HL-60/S4 treated with retinoic acid at 250 ng/mL for 4 days and 3 days (cell line): ENCODE measurements at regions not wholly inside any gene's neighbourhood (a gene's known extent, or its start where the extent isn't known, plus 50 kb on each side); places are given as distances from the start of the nearest gene placed in this dataset.
"Not testable (repeated sequence)": the region's sequence is repeated elsewhere in the genome, so short reads cannot be mapped to it uniquely, and the experiment has no call there.

Source experiments
- in situ Hi-C: fragments of 300-500 bp; cut with MboI; formaldehyde crosslinking; loops from 2 replicates; pipeline ENCODE4 v1.7.0; 2022; ENCODE audit warnings: low sequenced_read_pairs

DNA sequence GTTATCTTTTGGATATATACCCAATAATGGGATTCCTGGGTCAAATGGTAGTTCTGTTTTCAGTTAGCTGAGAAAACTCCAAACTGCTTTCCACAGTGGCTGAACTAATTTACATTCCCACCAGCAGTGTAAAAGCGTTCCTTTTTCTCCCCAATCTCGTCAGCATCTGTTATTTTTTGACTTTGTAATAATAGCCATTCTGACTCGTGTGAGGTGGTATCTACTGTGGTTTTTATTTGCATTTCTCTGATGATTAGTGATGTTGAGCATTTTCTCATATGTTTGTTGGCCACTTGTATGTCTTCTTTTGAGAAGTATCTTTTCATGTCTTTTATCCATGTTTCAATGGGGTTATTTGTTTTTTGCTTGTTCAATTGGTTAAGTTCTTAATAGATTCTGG, 82.1 kb upstream of the ABCA1 start:
- in situ Hi-C loops, result not testable (repeated sequence)

DNA sequence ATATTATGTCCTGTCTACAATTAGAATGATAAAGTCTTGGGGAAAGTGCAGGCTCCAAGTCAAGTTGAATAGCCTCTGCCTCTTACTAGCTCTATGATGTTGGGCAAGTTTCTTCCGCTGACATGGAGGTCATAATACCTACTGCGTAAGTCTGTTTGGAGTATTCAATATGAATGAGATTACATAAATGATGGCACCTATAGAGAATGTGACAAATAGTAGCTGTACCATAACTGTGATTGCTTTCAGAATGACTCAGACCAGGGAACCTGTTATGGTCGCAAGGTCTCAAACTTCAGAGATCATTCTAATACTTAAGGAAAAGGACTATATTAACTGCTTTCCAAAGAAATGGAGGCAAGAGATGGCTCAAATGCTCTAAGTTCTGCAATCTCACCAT, 94.0 kb upstream of the ABCA1 start:
- in situ Hi-C loops, result no loop called here

DNA sequence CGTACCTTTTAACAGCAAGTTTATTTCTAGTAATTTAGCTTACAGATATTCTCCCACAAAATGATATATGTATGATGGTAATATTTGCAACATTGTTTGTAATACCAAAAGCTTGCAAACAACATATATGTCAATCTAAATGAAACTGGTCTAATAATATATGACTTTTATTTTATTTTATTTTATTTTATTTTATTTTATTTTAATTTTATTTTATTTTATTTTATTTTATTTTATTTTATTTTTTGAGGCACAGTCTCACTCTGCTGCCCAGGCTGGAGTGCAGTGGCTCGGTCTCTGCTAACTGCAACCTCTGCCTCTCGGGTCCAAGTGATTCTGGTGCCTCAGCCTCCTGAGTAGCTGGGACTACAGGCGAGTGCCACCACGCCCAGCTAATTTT, 94.6 kb upstream of the ABCA1 start:
- in situ Hi-C loops, result not testable (repeated sequence)

DNA sequence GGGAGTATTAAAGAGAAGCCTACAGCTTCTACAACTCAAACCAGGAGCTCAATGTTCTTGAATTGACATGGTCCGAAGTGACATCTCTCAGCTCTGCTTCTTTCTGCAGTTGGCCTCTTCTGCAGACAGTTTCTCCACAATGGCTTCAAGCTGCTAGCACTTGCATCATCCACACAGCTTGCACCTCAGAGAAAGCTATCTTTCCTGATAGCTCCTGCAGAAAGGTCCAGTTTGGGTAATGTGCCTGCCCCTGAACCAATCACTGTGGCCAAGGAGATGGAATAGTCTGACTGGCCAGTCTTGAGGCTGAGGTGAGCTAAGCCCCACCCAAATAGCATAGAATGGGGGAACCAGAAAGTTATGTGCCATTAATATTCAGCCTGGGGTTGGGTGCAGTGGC, 95.8 kb upstream of the ABCA1 start:
- in situ Hi-C loops, result no loop called here

DNA sequence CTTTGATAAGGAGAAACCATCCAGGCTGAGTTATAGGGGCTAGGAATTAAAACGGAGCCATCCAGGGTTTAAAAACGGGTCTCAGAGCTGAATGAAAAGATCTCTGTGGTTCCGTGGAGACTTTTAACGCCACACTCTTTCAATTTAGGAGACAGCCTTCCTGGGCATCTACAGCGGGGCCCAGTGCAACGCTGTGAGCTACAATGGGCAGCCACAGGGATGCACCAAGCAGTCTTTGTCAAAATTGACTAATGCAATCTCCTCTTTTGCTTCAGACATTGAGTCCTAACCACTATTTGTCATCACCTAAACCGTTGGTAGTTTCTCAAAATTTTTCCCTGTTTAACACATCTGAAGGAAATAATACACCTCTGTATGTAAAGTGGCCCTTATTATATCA, 96.6 kb upstream of the ABCA1 start:
- in situ Hi-C loops, result no loop called here

DNA sequence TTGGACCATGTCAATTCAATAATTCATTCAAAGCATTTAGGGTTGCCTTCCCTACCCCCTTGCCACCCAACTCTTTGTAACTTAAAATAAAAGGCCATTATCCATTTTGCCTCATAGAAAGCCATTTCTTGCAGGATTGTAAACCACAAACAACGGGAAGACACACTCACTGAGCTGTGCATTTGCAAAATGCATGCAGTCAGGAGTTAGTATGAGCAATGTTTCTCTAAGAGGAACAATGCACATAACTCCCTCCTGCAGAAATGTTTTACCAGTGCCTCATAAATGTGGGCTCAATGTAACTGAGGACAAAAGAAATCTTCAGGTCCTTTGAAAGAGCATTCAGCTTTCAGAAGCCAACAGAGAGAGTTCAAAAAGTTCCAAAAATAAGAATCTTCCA, 98.5 kb upstream of the ABCA1 start:
- in situ Hi-C loops, result no loop called here

DNA sequence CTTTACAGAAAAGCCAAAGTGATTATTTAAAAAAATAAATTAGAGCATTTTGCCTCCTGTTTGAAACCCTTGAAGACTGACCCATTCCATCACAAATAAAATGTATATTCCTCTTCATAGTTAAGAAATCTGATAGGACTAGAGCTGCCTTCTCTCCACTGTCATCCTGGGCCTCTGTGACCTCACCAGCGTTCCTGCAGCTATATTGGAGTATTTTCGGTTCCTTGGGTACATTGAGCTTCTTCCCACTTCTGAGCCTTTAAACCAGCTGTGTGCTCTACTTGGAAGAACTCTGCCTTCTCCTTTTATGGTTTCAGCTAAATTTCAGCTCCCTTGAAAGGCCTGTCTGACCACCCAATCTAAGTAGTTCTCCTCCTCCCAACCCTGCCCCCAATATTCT, 99.1 kb upstream of the ABCA1 start:
- in situ Hi-C loops, result no loop called here

DNA sequence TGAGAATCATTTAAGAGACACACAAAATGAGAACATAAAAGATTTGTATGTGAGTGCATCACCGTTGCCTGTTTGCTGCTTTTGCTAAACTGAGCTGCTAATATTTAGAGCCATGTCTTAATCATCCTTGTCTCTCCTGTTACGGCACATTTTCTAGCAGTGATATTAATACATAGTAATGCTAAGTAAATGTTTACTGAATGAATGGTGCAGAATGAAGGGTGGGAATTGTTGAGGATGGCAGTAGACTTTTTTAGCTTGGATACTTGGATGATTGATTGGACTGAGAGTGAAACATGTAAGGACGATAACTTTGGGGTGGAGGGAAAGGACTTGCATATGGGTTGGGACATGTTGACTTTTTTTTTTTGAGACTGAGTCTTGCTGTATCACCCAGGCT, 102.3 kb upstream of the ABCA1 start:
- in situ Hi-C loops, result no loop called here

DNA sequence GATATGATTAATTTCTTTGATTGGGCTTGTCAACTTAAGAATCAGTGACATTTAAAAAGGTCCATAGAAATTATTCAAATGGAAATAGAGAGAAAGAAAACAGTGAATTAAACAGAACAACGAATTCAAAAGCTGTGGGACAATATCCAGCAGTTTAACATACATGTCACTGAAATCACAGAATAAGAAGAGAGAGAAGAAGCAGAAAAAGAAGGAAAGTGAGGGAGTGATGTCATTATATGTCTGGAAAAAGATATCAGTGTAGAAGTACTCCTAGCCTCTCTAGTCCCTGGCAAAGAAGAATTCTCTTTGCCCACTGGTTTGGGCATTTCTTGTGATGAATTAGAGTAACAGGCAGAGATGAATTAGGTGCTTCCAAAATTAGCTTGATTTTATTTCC, 109.2 kb upstream of the ABCA1 start:
- in situ Hi-C loops, result no loop called here

DNA sequence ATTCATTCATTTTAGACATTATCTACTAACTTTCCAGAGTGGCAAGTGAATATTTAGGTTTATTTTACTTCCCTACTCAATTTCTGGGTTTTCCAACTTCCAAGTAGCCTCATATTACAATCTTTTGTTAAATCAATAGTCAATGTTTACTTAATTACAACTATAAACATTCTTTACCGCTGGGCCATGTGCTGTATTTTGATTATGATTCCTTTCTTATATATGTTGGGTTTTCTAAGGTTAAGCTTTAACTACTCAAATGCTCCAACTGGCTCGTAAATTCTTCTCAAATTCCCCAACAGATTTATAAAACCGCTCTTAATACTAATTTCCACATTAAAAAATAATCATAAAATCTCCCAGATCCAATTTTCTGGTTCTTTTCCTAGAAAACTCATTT, 110.1 kb upstream of the ABCA1 start:
- in situ Hi-C loops, result no loop called here

DNA sequence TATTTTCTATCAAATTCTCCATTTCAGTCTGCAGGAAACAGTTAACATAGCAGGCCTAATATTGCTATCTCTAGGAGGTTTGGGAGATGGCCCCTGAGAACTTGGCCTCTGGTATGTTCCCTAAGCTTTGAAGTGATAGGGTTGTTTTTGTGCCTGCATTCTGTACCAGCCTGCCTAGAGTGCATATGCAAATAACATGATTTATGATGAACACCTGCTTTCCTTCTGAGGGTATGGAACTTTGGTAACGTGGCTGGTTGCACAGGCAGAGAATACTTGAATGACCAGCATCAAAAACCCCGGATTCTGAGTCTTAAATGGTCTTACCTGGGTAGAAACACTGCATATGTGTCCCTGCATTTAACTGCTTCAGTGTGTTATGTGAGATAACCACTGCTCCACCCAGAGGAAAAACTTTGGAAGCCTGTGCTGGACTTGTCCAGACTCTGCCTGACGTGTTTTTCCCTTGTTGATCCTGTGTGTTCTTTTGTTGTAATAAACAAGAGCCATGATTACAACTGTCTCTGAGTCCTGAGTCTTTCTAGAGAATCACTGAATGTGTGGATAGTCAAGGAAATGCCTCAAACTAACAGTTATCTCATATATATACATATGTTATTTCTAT, 111.3 kb upstream of the ABCA1 start:
- in situ Hi-C loops, result no loop called here

DNA sequence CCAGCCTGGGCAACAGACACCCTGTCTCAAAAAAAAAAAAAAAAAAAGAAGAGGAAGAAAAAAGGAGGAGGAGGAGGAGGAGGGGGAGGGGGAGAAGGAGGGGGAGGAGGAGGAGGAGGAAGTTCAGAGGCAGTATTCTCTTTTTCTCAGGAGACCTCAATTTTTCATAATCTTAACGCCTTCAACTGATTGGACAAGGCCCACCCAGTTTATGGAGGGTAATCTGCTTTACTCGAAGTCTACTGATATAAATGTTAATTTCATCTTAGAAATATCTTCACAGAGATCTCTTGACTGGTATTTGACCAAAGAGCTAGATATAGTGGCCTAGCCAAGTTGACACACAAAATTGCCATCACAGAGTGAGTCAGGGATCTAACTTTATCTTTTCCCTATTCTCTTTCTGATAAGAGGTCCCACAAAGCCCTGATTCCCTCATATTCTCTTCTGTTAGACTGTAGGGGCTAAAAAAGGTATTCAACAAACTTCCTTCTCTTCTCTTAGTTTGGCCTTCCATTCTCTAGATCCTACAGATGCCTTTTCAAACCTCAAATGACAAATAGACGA, 115.5 kb upstream of the ABCA1 start:
- in situ Hi-C loops, result no loop called here

DNA sequence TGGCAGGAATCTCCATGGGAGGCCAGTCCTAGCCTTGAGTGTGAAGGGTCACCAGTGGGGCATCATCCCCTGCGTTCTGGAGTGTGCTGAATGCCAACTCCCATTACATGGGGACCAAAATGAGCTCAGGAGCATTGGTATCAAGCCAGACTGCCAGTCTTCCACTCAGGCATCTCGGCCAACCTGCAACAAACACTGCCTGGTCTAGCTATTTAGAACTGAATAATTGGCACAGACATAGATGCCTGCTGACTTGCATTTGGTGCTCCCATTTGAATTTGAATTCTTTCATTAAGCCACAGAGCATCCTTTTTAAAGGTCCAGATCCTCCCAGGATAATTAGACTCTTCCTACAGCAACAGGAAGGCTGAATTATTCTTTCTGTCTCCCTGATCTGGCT, 116.6 kb upstream of the ABCA1 start:
- in situ Hi-C loops, result no loop called here

DNA sequence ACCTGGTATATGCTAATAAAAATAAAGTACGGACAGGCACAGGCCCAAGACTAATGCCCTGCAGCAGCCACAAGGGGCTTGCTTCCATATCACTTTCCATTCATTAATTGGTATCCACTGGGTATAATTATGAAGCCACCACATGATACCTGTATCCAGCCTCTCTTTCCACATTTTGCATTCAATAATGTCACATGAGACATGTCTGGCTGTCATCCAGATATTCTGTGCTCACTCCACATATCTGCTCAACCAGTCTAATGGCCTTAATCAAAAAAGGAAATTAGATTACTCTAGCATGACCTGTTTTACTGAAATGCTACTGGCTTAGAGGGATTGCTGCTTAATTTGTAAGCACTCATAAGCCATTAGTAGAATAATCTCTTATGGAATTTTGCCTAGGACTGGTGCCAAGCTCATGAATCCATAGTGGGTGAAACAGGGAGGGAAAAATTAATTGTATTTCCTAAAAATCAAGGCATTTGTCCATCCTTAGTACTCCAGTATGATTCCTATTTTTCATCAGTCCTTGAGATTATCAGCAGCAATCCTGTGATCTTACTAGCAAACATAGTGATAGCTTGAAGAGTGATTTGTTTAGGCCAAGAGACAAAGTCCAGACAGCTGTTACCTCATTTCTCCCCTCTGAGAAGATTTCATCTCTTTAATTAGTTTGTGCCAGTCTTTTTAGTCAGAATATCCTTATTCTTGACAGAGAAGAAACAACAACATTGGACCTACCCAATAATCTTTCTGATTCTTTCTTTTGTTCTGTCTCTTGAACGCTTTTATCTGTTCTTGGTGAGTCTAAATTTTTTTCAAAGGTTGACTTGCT, 119.2 kb upstream of the ABCA1 start:
- in situ Hi-C loops, result no loop called here

DNA sequence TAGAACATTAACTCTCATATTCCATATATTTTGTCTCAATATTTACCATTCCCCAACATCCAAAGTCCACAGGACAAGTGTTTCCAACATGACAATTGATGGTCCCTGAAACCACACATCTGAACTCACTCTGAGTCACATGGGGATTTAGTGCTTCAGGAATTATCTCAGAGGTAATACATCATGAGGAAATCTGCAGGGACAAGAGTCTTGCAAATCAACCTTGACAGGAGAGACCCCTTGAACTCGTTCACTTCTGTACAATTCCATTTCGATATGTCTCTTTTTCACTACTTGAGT, 119.7 kb upstream of the ABCA1 start:
- in situ Hi-C loops, result no loop called here

DNA sequence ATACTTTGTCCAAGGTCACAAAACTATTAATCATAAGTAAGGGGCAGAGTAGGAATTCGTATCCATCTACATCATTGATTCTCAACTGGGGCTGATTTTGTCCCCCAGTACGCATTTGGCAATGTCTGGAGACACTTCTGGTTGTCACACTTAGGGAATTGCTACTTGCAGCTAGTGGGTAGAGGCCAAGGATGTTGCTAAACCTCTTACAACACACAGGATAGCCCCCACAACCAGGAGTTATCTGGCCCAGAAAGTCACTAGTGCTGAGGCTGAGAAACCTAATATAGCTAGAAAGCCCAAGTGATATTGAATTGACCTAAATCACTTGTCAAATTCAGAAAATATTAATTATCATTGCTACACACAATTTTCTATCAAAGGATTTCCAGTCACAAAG, 120.4 kb upstream of the ABCA1 start:
- in situ Hi-C loops, result no loop called here

DNA sequence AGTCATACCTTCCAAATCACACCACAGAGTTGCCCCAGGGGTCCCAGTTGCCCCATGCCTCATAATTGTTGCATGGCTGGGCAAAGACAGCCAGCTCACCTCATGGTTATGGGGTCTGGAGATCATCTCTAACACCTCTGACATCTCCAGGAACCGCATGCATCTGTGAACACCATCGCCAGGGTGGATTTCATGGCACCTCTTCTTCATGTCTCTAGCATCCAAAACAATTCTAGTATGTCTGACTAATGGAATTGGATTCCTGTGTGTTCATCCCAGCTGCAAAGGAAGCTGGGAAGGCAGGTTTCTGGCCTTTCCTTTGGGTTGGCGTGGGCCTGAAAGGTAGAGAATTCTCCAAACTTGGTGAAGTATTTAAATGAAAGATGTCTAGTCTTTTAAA, 122.3 kb upstream of the ABCA1 start:
- in situ Hi-C loops, result no loop called here

DNA sequence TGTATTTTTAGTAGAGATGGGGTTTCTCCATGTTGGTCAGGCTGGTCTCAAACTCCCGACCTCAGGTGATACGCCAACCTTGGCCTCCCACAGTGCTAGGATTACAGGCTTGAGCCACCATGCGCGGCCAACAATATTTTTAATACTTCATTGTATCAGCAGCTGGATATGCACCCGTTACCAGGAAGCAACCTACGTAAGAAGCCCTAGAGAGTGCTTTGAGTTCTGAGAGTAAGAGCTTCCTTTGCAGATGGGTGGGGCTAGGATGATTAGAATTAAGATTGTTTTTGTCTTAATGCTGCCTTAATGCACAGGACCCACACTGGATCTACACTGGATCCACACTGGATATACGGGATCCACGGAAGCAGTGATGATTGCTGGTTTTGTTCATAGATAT, 123.9 kb upstream of the ABCA1 start:
- in situ Hi-C loops, result no loop called here

DNA sequence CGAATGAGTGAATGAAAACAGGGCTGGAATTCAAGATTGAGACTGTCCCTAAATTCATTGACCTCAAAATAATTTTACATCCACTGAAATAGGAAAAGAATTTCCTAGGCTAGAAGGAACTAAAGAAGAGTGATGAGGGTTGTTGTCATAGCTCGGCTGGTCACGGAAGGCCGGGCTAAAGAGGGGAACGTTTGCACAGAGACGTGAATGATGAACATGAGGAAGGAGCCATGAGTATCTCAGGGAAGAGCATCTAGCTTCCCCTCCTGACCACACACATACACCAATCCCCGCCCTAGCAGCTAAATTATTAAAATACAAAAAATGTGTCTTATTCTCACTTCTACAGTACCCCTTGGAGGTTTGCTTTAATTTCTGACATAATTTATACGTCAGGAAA, 124.4 kb upstream of the ABCA1 start:
- in situ Hi-C loops, result no loop called here

DNA sequence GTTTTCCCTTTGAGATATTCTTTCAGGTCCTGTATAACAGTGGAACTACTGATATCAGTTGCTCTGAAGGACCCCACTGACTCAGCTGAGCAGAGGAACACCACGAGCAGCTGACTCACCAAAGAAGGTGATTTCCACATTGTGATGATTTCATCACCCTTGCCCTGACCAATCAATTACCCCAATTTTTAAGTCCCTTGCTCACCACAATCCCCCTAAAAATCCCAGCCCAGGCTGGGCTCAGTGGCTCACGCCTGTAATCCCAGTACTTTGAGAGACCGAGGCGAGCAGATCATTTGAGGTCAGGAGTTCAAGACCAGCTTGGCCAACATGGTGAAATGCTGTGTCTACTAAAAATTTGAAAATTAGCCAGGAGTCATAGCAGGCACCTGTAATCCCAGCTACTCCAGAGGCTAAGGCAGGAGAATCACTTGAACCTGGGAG, 125.3 kb upstream of the ABCA1 start:
- in situ Hi-C loops, result no loop called here

DNA sequence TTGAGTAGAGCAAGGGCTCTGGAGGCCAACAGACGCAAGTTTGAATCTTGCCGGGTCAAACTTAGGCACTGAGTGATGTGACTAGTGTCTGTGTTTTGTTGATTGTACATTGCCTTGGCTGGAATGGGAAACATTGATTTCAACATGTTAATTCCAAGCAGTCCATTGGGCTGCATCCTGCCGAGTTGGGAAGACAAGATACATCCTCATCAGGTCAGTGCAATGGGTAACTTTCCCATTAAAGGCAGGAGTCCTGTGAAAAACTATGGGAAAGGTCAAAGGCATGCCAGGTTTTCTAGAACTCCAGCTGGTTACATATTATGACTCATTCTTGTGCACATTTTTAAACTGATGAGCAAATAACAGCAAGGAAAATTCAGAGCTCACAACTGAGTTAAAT, 126.5 kb upstream of the ABCA1 start:
- in situ Hi-C loops, result no loop called here

DNA sequence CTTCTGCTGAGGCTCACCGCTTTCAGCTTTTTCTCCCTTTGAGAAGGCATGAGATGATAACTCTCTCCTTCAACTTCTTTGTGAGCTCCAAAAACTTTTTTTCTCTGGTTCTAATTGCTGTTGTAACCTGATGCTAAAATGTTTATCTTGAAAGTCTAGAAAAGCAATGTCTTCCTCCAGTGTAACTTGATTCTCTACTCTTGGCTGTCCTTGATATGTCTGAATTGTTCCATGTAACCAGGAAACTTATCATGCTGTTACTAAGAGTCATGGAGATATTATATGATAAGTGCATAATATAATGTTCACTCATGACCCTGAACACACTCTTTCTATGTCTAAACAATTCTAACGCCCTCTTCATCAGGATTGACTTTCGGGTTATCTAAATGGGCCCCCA, 128.0 kb upstream of the ABCA1 start:
- in situ Hi-C loops, result no loop called here

DNA sequence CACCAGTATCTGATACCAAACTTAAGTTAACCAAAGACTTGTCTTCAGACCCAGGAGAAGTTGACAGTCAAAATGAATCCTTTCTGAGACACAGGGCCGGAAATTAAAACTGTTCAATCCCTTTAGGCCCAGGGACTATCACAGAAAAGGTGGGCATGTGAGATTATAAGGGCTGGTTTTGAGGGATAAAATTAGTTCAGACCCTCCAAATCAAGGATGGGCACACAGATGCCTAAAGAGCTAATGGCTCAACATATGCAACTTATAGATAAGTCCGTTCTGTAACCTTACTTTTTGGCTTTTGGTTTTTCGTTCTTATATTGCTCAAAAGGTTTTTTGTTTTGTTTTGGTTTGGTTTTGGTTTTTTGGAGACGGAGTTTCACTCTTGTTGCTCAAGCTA, 129.6 kb upstream of the ABCA1 start:
- in situ Hi-C loops, result no loop called here
